Kidney (tissue), 13 donors: ENCODE measurements at regions not wholly inside any gene's neighbourhood (a gene's known extent, or its start where the extent isn't known, plus 50 kb on each side); places are given as distances from the start of the nearest gene placed in this dataset.

Experiments used
- DNase-seq, 5 donors: peaks; one replicate each; pipeline ENCODE4 v3.0.0-alpha.2; 2013 to 2020
- FAIRE-seq: peaks from 2 replicates; lab custom pipeline; 2012; peaks lifted over from hg19 to GRCh38; lab: Jason Lieb, UNC
- H3K27ac ChIP-seq, 2 donors: one replicate each; pipeline ENCODE4 v1.7.0; 2013; ENCODE audit warnings: low read depth in 2 of 2, low read length in 2 of 2, inconsistent platforms in 1 of 2
- H3K27me3 ChIP-seq: one replicate; pipeline ENCODE4 v1.7.1; 2013; ENCODE audit warnings: low read length, inconsistent platforms; ENCODE audit not compliant: control insufficient read depth, insufficient read depth
- H3K36me3 ChIP-seq, 3 donors: one replicate each; pipeline versions ENCODE4 v1.7.0 to v1.7.1; 2013; ENCODE audit warnings: low read length in 3 of 3, control low read depth in 1 of 3, inconsistent platforms in 1 of 3; ENCODE audit not compliant: insufficient read depth in 3 of 3, control insufficient read depth in 2 of 3
- H3K4me1 ChIP-seq, 3 donors: one replicate each; pipeline versions ENCODE4 v1.7.0 to v1.7.1; 2013; ENCODE audit warnings: low read length in 3 of 3, inconsistent platforms in 1 of 3, low read depth in 1 of 3; ENCODE audit not compliant: control insufficient read depth in 2 of 3, insufficient read depth in 2 of 3
- H3K4me3 ChIP-seq, 3 donors: one replicate each; pipeline versions ENCODE4 v1.7.0 to v1.8.1; 2013; ENCODE audit warnings: low read length in 3 of 3, control low read depth in 1 of 3, inconsistent platforms in 1 of 3
- H3K9ac ChIP-seq, 3 donors: one replicate each; pipeline versions ENCODE4 v1.7.0 to v1.7.1; 2013; ENCODE audit warnings: low read length in 3 of 3, control low read depth in 1 of 3, inconsistent platforms in 1 of 3
- H3K9me3 ChIP-seq, 3 donors: one replicate each; pipeline versions ENCODE4 v1.7.0 to v1.7.1; 2013; ENCODE audit warnings: low read length in 3 of 3, control low read depth in 1 of 3, inconsistent platforms in 1 of 3; ENCODE audit not compliant: control insufficient read depth in 2 of 3, insufficient read depth in 1 of 3
- intact Hi-C: fragments of 100-400 bp; cut with DNase I; formaldehyde crosslinking; loops from one replicate; pipeline ENCODE4 v1.11.1; 2022
- TF ChIP-seq, protein P1 (sequence below): IDR thresholded peaks from 3 replicates; pipeline ENCODE4 v1.5.1; 2012; ENCODE audit warnings: mild to moderate bottlenecking, moderate library complexity, borderline replicate concordance; ENCODE audit not compliant: insufficient read depth; ENCODE audit errors: extremely low read depth
- donor health status: control.
- donor health status: control.
- donor health status: control.
- donor health status: control.
- donor health status: control.
- donor health status: DM: yes; HTN: yes; CAD: no.
- donor health status: Normal renal cell carcinoma (clear cell type).

DNA sequence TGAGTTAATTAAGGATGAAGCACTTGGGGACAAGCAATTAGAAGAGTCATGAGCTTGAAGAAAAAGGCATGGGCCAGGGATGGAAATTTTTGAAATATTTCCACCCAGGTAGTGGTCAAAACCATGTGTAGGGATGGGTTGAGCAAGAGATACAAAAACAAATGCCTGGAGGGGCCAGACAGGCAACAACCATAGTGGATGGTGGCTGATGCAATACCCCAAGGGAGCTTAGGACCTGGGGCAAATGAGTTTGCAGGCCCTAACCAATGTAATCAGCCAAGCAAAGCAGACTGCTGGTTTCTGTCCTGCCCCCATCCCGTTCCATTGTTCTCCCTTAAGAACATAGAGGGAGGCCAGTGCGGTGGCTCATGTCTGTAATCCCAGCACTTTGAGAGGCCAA, 119.1 kb upstream of the FGGY start:
- intact Hi-C loops = no loop called here
- Histone ChIP-seq H3K4me1 (peaks cover 0 to 4% (median 0%) of the 10 kb centered on the region in 3 donors), H3K9ac (no peak overlapping the region), H3K36me3 (no peaks in the 10 kb centered on the region), H3K27me3 (no peaks in the 10 kb centered on the region), H3K9me3 (no peaks in the 10 kb centered on the region), H3K4me3 (no peak overlapping the region), H3K27ac (no peak overlapping the region)
- TF ChIP-seq, protein P1, sequence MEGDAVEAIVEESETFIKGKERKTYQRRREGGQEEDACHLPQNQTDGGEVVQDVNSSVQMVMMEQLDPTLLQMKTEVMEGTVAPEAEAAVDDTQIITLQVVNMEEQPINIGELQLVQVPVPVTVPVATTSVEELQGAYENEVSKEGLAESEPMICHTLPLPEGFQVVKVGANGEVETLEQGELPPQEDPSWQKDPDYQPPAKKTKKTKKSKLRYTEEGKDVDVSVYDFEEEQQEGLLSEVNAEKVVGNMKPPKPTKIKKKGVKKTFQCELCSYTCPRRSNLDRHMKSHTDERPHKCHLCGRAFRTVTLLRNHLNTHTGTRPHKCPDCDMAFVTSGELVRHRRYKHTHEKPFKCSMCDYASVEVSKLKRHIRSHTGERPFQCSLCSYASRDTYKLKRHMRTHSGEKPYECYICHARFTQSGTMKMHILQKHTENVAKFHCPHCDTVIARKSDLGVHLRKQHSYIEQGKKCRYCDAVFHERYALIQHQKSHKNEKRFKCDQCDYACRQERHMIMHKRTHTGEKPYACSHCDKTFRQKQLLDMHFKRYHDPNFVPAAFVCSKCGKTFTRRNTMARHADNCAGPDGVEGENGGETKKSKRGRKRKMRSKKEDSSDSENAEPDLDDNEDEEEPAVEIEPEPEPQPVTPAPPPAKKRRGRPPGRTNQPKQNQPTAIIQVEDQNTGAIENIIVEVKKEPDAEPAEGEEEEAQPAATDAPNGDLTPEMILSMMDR = no peak
- DNase-seq (no peak), FAIRE-seq (no peak)

GRCh38 chr1:59178339-59179187, 118.3 kb upstream of the FGGY start:
- H3K9me3 ChIP-seq = no peaks in the 10 kb centered on the region
- H3K4me1 ChIP-seq = peaks cover 0 to 4% (median 0%) of the 10 kb centered on the region in 3 donors
- intact Hi-C loops = no loop called here
- H3K4me3 ChIP-seq = no peak overlapping the region
- H3K36me3 ChIP-seq = no peaks in the 10 kb centered on the region
- no peak overlapping the region for H3K9ac ChIP-seq
- FAIRE-seq (no peak), DNase-seq (peak; percentile 48 to 92 (median 67))
- H3K27ac ChIP-seq = no peak overlapping the region
- TF ChIP-seq, protein P1 = no peak
- no peaks in the 10 kb centered on the region for H3K27me3 ChIP-seq

DNA sequence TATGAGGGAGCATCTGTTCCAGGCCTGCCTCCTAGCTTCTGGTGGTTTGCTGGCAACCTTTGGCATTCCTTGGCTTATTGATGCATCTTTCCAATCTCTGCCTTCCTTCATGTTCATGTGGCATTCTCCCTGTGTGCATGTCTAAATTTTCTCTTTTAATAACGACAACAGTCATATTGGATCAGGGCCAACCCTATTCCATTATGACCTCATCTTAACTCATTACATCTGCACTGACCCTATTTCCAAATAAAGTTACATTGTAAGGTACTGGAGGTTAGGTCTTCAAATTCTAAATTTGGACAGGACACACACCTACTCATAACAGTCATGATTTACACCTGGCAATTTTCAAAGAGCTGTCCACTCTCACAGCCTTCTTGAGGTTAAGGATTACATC, 117.2 kb upstream of the FGGY start:
- intact Hi-C loops = no loop called here
- no peaks in the 10 kb centered on the region for H3K9me3 ChIP-seq
- H3K4me1 ChIP-seq = peaks cover 0 to 4% (median 0%) of the 10 kb centered on the region in 3 donors
- no peaks in the 10 kb centered on the region for H3K36me3 ChIP-seq
- DNase-seq (no peak), FAIRE-seq (no peak)
- no peak overlapping the region for H3K27ac ChIP-seq
- no peak overlapping the region for H3K9ac ChIP-seq
- no peaks in the 10 kb centered on the region for H3K27me3 ChIP-seq
- TF ChIP-seq, protein P1 = no peak
- H3K4me3 ChIP-seq = no peak overlapping the region
